ENCODE measurements at regions not wholly inside any gene's neighbourhood (a gene's known extent, or its start where the extent isn't known, plus 50 kb on each side); places are given as distances from the start of the nearest gene placed in this dataset.
A peak's percentile ranks its signal among the peaks of the same experiment; 100 is the strongest.

GRCh38 chr1:14474856-14475255, 123.6 kb upstream of the KAZN start:
- Mint-ChIP-seq H3K36me3 (ENCODE audit: insufficient read depth, unreplicated experiment) (no peaks in the 10 kb centered on the region), H3K27me3 (ENCODE audit: insufficient read depth, unreplicated experiment) (no peaks in the 10 kb centered on the region), H3K4me3 (ENCODE audit: unreplicated experiment) (no peak overlapping the region), H3K9me3 (ENCODE audit: unreplicated experiment) (peaks cover 10% of the 10 kb centered on the region), H3K27ac (ENCODE audit: low read depth, unreplicated experiment) (no peak overlapping the region), H3K4me1 (ENCODE audit: insufficient read depth, unreplicated experiment) (no peaks in the 10 kb centered on the region)
- no peak for DNase-seq (ENCODE audit: unreplicated experiment)
- BruUV-seq (replicated peaks): no TSS peak
- intact Hi-C loops (cut with micrococcal nuclease): no loop called here
- ChIA-PET POLR2A (no interaction called here), CTCF (no interaction called here)
- TF ChIP-seq, protein P1, sequence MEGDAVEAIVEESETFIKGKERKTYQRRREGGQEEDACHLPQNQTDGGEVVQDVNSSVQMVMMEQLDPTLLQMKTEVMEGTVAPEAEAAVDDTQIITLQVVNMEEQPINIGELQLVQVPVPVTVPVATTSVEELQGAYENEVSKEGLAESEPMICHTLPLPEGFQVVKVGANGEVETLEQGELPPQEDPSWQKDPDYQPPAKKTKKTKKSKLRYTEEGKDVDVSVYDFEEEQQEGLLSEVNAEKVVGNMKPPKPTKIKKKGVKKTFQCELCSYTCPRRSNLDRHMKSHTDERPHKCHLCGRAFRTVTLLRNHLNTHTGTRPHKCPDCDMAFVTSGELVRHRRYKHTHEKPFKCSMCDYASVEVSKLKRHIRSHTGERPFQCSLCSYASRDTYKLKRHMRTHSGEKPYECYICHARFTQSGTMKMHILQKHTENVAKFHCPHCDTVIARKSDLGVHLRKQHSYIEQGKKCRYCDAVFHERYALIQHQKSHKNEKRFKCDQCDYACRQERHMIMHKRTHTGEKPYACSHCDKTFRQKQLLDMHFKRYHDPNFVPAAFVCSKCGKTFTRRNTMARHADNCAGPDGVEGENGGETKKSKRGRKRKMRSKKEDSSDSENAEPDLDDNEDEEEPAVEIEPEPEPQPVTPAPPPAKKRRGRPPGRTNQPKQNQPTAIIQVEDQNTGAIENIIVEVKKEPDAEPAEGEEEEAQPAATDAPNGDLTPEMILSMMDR (IDR thresholded peaks at IDR 0.05; ENCODE audit: unreplicated experiment): no peak

DNA sequence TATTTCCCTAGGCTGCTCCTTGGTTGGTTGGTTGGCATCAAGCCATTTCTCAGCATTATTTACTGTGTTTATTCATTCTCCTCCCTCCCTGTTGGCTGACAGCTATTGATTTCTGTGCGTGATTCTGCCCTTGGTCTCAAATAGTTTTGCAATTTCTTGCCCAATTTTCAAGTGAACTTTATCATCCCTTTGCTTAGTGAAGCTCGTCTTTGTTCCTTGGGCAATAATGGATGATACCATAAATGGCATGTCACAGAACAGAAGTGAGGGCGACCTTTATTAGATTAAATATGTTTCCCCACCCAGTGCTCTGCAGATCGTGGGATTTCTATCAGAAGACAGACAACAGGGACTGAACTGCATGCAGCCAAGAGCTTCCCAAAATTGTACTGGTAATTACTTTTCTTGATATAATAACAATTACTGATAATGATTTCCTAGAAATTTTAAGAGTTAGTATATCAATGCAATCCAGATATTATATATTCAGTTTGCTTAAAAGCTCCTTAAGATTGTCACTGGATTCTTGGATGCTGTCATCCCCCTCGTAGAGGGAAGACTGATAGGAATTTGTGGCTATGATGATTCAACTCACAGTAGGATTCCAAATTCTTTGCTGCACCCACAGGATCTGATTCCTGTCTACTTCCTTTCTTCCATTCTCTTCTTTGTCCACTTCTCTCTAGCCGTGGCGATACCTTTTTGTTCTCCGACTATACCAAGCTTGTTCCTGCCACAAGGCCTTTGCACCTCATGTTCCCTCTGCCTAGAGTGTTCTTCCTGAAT, 122.1 kb upstream of the KAZN start:
- no peak overlapping the region for H3K4me3 Mint-ChIP-seq (ENCODE audit: unreplicated experiment)
- DNase-seq (ENCODE audit: unreplicated experiment): peak; percentile 8
- TF ChIP-seq, protein P1 (IDR thresholded peaks at IDR 0.05; ENCODE audit: unreplicated experiment): no peak
- no peaks in the 10 kb centered on the region for H3K36me3 Mint-ChIP-seq (ENCODE audit: insufficient read depth, unreplicated experiment)
- no peaks in the 10 kb centered on the region for H3K27me3 Mint-ChIP-seq (ENCODE audit: insufficient read depth, unreplicated experiment)
- H3K4me1 Mint-ChIP-seq (ENCODE audit: insufficient read depth, unreplicated experiment): no peaks in the 10 kb centered on the region
- intact Hi-C loops (cut with micrococcal nuclease): no loop called here
- BruUV-seq (replicated peaks): no TSS peak
- peaks cover 10% of the 10 kb centered on the region for H3K9me3 Mint-ChIP-seq (ENCODE audit: unreplicated experiment)
- no peak overlapping the region for H3K27ac Mint-ChIP-seq (ENCODE audit: low read depth, unreplicated experiment)
- ChIA-PET CTCF (interaction anchor here (1.1 kb wide), 1 partner anchor 18 kb away, joined by 3 read pairs; no protein-coding TSS in a partner anchor), POLR2A (interaction anchor here (0.9 kb wide), 1 partner anchor 41 kb away, joined by 3 read pairs; no protein-coding TSS in a partner anchor)

DNA sequence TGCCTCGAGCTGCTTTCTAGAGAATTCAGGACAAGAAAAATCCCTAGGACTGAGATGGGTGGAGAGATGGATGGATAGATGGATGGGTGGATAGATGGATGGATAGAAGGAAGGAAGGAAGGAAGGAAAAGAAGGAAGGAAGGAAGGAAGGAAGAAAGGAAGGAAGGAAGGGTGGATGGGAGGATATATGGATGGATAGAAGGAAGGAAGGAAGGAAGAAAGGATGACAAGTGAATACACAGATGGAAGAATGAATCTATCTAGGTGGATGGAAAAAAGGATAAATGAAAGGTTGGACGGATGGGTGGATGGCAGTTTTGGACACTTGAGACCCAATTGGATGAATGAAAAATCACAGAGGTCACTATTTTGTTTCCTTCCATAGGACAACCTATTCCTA, 120.4 kb upstream of the KAZN start:
- Mint-ChIP-seq H3K27me3 (ENCODE audit: insufficient read depth, unreplicated experiment) (no peaks in the 10 kb centered on the region), H3K4me3 (ENCODE audit: unreplicated experiment) (no peak overlapping the region), H3K27ac (ENCODE audit: low read depth, unreplicated experiment) (no peak overlapping the region), H3K36me3 (ENCODE audit: insufficient read depth, unreplicated experiment) (no peaks in the 10 kb centered on the region), H3K4me1 (ENCODE audit: insufficient read depth, unreplicated experiment) (no peaks in the 10 kb centered on the region), H3K9me3 (ENCODE audit: unreplicated experiment) (peaks cover 10% of the 10 kb centered on the region)
- DNase-seq (ENCODE audit: unreplicated experiment): no peak
- CTCF ChIA-PET: no interaction called here
- POLR2A ChIA-PET: no interaction called here
- TF ChIP-seq, protein P1 (IDR thresholded peaks at IDR 0.05; ENCODE audit: unreplicated experiment): no peak
- BruUV-seq (replicated peaks): no TSS peak
- intact Hi-C loops (cut with micrococcal nuclease): no loop called here

- TF ChIP-seq, protein P1 (IDR thresholded peaks at IDR 0.05; ENCODE audit: unreplicated experiment): no peak
- H3K27me3 Mint-ChIP-seq (ENCODE audit: insufficient read depth, unreplicated experiment): no peaks in the 10 kb centered on the region
- no peak for DNase-seq (ENCODE audit: unreplicated experiment)
- CTCF ChIA-PET: no interaction called here
- BruUV-seq (replicated peaks): no TSS peak
- H3K27ac Mint-ChIP-seq (ENCODE audit: low read depth, unreplicated experiment): no peak overlapping the region
- POLR2A ChIA-PET: interaction anchor here (0.6 kb wide), 1 partner anchor 198 kb away, joined by 3 read pairs; no protein-coding TSS in a partner anchor
- peaks cover 3% of the 10 kb centered on the region for H3K9me3 Mint-ChIP-seq (ENCODE audit: unreplicated experiment)
- H3K4me1 Mint-ChIP-seq (ENCODE audit: insufficient read depth, unreplicated experiment): no peaks in the 10 kb centered on the region
- intact Hi-C loops (cut with micrococcal nuclease): no loop called here
- no peak overlapping the region for H3K4me3 Mint-ChIP-seq (ENCODE audit: unreplicated experiment)
- no peaks in the 10 kb centered on the region for H3K36me3 Mint-ChIP-seq (ENCODE audit: insufficient read depth, unreplicated experiment)
Observed at GRCh38 chr1:14479865-14480264, 118.6 kb upstream of the KAZN start.

All from MCF 10A (cell line).